ENCODE measurements at regions not wholly inside any gene's neighbourhood (a gene's known extent, or its start where the extent isn't known, plus 50 kb on each side); places are given as distances from the start of the nearest gene placed in this dataset.

DNA sequence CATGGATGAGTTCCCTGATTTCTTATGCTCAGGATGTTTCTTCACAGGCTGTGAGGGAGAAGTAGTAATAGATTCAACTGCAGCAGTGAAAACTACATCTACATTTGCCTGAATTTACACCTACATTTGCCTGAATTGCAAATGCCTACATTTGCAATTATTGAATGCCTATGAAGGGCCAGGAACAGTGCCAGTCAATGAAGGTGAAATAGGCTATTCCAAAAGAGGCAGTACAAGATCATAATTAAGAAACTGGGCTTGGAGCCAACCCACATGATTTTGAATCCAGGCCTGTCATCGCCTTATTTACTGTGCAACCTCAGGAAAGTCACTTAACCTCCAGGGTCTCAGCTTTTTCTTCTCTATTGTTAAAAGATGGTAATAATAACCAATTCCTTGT is 1353.3 kb downstream of the FAM181B start:
- TF ChIP-seq, protein P1, sequence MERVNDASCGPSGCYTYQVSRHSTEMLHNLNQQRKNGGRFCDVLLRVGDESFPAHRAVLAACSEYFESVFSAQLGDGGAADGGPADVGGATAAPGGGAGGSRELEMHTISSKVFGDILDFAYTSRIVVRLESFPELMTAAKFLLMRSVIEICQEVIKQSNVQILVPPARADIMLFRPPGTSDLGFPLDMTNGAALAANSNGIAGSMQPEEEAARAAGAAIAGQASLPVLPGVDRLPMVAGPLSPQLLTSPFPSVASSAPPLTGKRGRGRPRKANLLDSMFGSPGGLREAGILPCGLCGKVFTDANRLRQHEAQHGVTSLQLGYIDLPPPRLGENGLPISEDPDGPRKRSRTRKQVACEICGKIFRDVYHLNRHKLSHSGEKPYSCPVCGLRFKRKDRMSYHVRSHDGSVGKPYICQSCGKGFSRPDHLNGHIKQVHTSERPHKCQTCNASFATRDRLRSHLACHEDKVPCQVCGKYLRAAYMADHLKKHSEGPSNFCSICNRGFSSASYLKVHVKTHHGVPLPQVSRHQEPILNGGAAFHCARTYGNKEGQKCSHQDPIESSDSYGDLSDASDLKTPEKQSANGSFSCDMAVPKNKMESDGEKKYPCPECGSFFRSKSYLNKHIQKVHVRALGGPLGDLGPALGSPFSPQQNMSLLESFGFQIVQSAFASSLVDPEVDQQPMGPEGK (CRISPR knock-in tag; IDR thresholded peaks at IDR 0.05; ENCODE audit: borderline replicate concordance): no peak
- TF ChIP-seq ESRRG (CRISPR knock-in tag; IDR thresholded peaks at IDR 0.05): no peak

Data from SK-N-SH treated with all-trans-retinoic acid at 6 μM for 48 hours (cell line).